Naive thymus-derived CD4-positive, alpha-beta T cell (primary cell): ENCODE measurements at regions not wholly inside any gene's neighbourhood (a gene's known extent, or its start where the extent isn't known, plus 50 kb on each side); places are given as distances from the start of the nearest gene placed in this dataset.
"Not testable (repeated sequence)": the region's sequence is repeated elsewhere in the genome, so short reads cannot be mapped to it uniquely, and the experiment has no call there.

Experiments
- ATAC-seq: fragments of 150-1000 bp; cut with Tn5 transposase; 2 replicates; pipeline ENCODE4 v1.10.0; 2021; ENCODE audit warnings: mild to moderate bottlenecking, moderate library complexity
- CTCF ChIA-PET: fragments of 350-600 bp; sonication (Branson Sonifier 250); formaldehyde crosslinking; loops from one replicate; lab custom pipeline; 2021; ENCODE audit warnings: antibody characterized with exemption; lab: Charles Lee
- POLR2A ChIA-PET: fragments of 350-600 bp; sonication (Branson Sonifier 250); formaldehyde crosslinking; loops from one replicate; lab custom pipeline; 2021; ENCODE audit warnings: antibody characterized with exemption, inconsistent platforms; lab: Charles Lee
- DNase-seq, 9 donors: peaks; one replicate each; pipeline versions ENCODE4 v3.0.0 to v3.0.0-alpha.2; 2020 to 2022; ENCODE audit warnings: mixed read lengths in 1 of 9
- H3K27ac ChIP-seq: one replicate; pipeline ENCODE4 v1.7.0; 2013; ENCODE audit warnings: mild to moderate bottlenecking, low read depth, low read length, moderate library complexity
- H3K27me3 ChIP-seq, 2 donors: one replicate each; pipeline ENCODE4 v1.7.0; 2013; ENCODE audit warnings: low read length in 2 of 2, mild to moderate bottlenecking in 2 of 2, moderate library complexity in 2 of 2; ENCODE audit not compliant: control insufficient read depth in 2 of 2, insufficient read depth in 2 of 2
- H3K36me3 ChIP-seq, 3 experiments: 1 replicate in 2 of 3; 2 replicates in 1 of 3; pipeline ENCODE4 v1.7.0; 2013; ENCODE audit warnings: low read length in 3 of 3, mild to moderate bottlenecking in 3 of 3, moderate library complexity in 1 of 3; ENCODE audit not compliant: insufficient read depth in 3 of 3, control insufficient read depth in 2 of 3
- H3K4me1 ChIP-seq, 2 donors: one replicate each; pipeline ENCODE4 v1.7.0; 2013; ENCODE audit warnings: low read length in 2 of 2, mild to moderate bottlenecking in 2 of 2, moderate library complexity in 1 of 2; ENCODE audit not compliant: control insufficient read depth in 2 of 2, insufficient read depth in 2 of 2
- H3K4me3 ChIP-seq: 2 replicates; pipeline ENCODE4 v1.7.0; 2013; ENCODE audit warnings: mild to moderate bottlenecking, low read length
- H3K9me3 ChIP-seq, 3 experiments: 1 replicate in 2 of 3; 2 replicates in 1 of 3; pipeline ENCODE4 v1.7.0; 2013; ENCODE audit warnings: low read length in 3 of 3; ENCODE audit not compliant: control insufficient read depth in 2 of 3
- H3K27ac Mint-ChIP-seq, 9 donors: one replicate each; pipeline ENCODE4 v1.8.0; 2020 to 2022; ENCODE audit warnings: mixed read lengths in 9 of 9, mild to moderate bottlenecking in 8 of 9, moderate library complexity in 5 of 9, inconsistent platforms in 2 of 9
- H3K27me3 Mint-ChIP-seq, 5 donors: one replicate each; pipeline ENCODE4 v1.8.0; 2021 to 2022; ENCODE audit warnings: mixed read lengths in 5 of 5, mild to moderate bottlenecking in 1 of 5
- H3K36me3 Mint-ChIP-seq, 5 donors: one replicate each; pipeline ENCODE4 v1.8.0; 2020 to 2022; ENCODE audit warnings: mixed read lengths in 5 of 5, mild to moderate bottlenecking in 3 of 5, inconsistent platforms in 1 of 5
- H3K4me1 Mint-ChIP-seq, 7 donors: one replicate each; pipeline ENCODE4 v1.8.0; 2020 to 2022; ENCODE audit warnings: mixed read lengths in 7 of 7, mild to moderate bottlenecking in 3 of 7, inconsistent platforms in 1 of 7
- H3K4me3 Mint-ChIP-seq, 10 donors: one replicate each; pipeline ENCODE4 v1.8.0; 2020 to 2022; ENCODE audit warnings: mild to moderate bottlenecking in 10 of 10, mixed read lengths in 10 of 10, moderate library complexity in 6 of 10, inconsistent platforms in 2 of 10
- H3K9me3 Mint-ChIP-seq, 11 donors: one replicate each; pipeline ENCODE4 v1.8.0; 2020 to 2022; ENCODE audit warnings: mixed read lengths in 11 of 11, mild to moderate bottlenecking in 4 of 11, inconsistent platforms in 1 of 11, moderate library complexity in 1 of 11
- intact Hi-C, 2 donors: fragments of 100-400 bp; cut with micrococcal nuclease; formaldehyde crosslinking; loops; one replicate each; pipeline ENCODE4 v1.15.1; 2023

DNA sequence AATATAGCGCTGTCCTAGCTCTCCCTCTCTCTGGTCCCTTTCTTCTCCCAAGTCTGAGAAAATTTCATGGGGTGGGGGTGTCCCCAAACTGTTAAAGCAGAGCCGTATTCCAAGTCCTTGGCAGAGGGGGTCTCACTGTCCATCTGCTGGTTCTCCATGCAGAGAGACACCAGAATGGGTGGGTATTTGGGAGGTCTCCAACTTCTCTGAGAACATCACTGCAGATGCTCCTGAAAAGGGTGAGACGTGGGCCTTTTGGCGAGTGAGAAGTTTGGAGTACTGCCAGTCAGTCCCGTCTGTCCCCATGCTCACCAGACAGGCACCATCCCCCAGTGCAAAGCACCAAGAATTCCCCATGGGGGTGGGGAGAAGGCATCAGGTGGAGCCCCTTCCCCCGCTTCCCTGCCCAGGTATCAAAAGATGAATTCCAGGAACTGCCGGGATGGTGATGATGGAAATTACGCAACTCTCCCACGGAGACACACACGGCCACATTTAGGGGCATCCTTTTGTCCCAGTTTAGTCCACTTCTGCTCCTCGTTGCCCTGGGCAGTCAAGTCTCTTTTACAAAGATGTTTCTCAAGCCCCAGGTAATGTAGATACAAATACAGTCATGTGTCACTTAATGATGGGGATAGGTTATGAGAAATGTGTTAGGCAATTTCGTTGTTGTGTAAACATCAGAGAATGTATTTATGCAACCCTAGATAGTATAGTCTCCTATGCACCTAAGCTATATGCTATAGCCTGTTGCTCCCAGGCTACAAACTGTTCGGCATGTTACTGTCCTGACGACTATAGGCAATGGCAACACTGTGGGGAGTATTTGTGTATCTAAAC is 73.4 kb upstream of the SRSF6 start:
- H3K27me3 Mint-ChIP-seq = peaks cover 0 to 41% (median 16%) of the 10 kb centered on the region in 5 donors
- peaks cover 0 to 2% (median 0%) of the 10 kb centered on the region in 7 donors for H3K4me1 Mint-ChIP-seq

DNA sequence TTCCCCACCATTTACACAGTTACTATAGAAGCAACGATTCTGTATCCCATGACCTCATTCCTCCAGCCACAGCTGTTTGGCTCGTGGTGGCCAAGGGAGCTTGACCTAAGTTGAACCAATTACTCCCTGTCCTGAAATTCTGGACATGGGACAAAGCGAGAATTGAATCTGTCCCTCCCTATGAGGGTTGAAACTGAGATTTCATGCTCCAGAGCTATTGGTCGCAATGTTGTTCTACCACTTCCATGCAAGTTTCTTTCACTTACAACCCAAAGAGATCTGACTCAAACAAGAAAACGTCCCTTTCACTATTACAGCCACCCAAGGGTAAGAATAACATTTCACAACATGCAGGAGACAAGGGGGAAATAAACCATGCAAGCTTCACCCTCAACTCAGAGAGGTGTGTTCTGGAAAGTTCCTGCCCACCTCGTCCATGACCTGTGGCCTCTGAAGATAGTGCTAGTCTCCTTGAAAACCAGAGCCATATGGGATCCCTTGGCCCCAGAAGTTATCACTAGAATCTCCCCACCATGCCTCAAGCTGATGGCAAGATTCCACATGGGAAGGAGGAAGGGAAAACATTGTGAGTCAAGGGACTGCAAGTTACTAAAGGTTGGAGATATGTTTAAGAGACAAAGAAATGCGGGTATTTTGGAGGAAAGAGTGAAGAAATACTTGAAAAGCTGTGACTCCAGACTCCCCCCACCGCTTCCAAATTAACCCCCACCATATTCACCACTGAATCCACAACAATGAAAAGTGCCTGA is 74.5 kb upstream of the SRSF6 start:
- Histone ChIP-seq H3K9me3 (no peaks in the 10 kb centered on the region), H3K27ac (no peak overlapping the region), H3K36me3 (no peaks in the 10 kb centered on the region), H3K27me3 (no peaks in the 10 kb centered on the region), H3K4me1 (no peaks in the 10 kb centered on the region), H3K4me3 (no peak overlapping the region)
- CTCF ChIA-PET = no interaction called here
- H3K9me3 Mint-ChIP-seq = peaks cover 0 to 2% (median 0%) of the 10 kb centered on the region in 11 donors
- H3K4me1 Mint-ChIP-seq = peaks cover 0 to 2% (median 0%) of the 10 kb centered on the region in 7 donors
- POLR2A ChIA-PET = no interaction called here
- DNase-seq (no peak), ATAC-seq (no peak)
- H3K36me3 Mint-ChIP-seq = no peaks in the 10 kb centered on the region
- no peak overlapping the region for H3K4me3 Mint-ChIP-seq
- H3K27me3 Mint-ChIP-seq = peaks cover 0 to 36% (median 20%) of the 10 kb centered on the region in 5 donors
- intact Hi-C loops = no loop called here
- H3K27ac Mint-ChIP-seq = no peak overlapping the region

More for the DNA sequence above, 73.4 kb upstream of the SRSF6 start:
- CTCF ChIA-PET = no interaction called here
- Histone ChIP-seq H3K4me1 (no peaks in the 10 kb centered on the region), H3K27me3 (no peaks in the 10 kb centered on the region), H3K4me3 (no peak overlapping the region), H3K27ac (no peak overlapping the region), H3K9me3 (no peaks in the 10 kb centered on the region), H3K36me3 (no peaks in the 10 kb centered on the region)
- no peak overlapping the region for H3K27ac Mint-ChIP-seq
- H3K36me3 Mint-ChIP-seq = no peaks in the 10 kb centered on the region
- intact Hi-C loops = no loop called here
- DNase-seq (no peak), ATAC-seq (no peak)
- peaks cover 0 to 2% (median 0%) of the 10 kb centered on the region in 11 donors for H3K9me3 Mint-ChIP-seq
- no peak overlapping the region for H3K4me3 Mint-ChIP-seq
- POLR2A ChIA-PET = no interaction called here

GRCh38 chr20:43382135-43382534 is 75.6 kb upstream of the SRSF6 start:
- not testable (repeated sequence) for H3K27me3 ChIP-seq

DNA sequence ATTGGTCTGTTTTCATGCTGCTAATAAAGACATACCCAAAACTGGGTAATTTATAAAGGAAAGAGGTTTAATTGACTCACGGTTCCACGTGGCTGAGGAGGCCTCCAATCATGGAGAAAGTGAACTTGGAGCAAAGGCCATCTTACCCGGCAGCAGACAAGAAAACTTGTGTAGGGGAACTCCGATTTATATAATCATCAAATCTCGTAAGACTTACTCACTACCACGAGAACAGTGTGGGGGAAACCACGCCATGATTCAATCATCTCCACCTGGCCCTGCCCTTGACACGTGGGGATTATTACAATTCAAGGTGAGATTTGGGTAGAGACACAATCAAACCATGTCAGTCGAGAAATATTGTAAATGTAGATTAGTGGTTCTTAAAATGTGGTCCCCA is 76.2 kb upstream of the SRSF6 start:
- intact Hi-C loops, POLR2A ChIA-PET, H3K36me3 ChIP-seq, ATAC-seq, DNase-seq, CTCF ChIA-PET, H3K27me3 ChIP-seq, H3K9me3 ChIP-seq, H3K27ac Mint-ChIP-seq, H3K4me1 Mint-ChIP-seq, H3K9me3 Mint-ChIP-seq, H3K27ac ChIP-seq, H3K4me3 ChIP-seq, H3K4me1 ChIP-seq, H3K4me3 Mint-ChIP-seq, H3K36me3 Mint-ChIP-seq: not testable (repeated sequence)
- peaks cover 0 to 30% (median 19%) of the 10 kb centered on the region in 5 donors for H3K27me3 Mint-ChIP-seq

More at GRCh38 chr20:43382135-43382534, 75.6 kb upstream of the SRSF6 start:
- H3K4me3 Mint-ChIP-seq, POLR2A ChIA-PET, DNase-seq, H3K9me3 Mint-ChIP-seq, H3K4me3 ChIP-seq, H3K4me1 Mint-ChIP-seq, H3K9me3 ChIP-seq, H3K27ac Mint-ChIP-seq, H3K36me3 Mint-ChIP-seq, intact Hi-C loops, ATAC-seq, H3K27ac ChIP-seq, CTCF ChIA-PET, H3K4me1 ChIP-seq, H3K36me3 ChIP-seq: not testable (repeated sequence)
- H3K27me3 Mint-ChIP-seq = peaks cover 0 to 30% (median 23%) of the 10 kb centered on the region in 5 donors

GRCh38 chr20:43379239-43379917 is 78.3 kb upstream of the SRSF6 start:
- ChIA-PET POLR2A (no interaction called here), CTCF (no interaction called here)
- Mint-ChIP-seq H3K27me3 (peaks cover 8 to 40% (median 33%) of the 10 kb centered on the region in 5 donors), H3K36me3 (no peaks in the 10 kb centered on the region), H3K27ac (no peak overlapping the region), H3K9me3 (no peaks in the 10 kb centered on the region), H3K4me1 (no peaks in the 10 kb centered on the region), H3K4me3 (no peak overlapping the region)
- Histone ChIP-seq H3K27ac (no peak overlapping the region), H3K4me3 (no peak overlapping the region), H3K36me3 (no peaks in the 10 kb centered on the region), H3K9me3 (no peaks in the 10 kb centered on the region), H3K4me1 (no peaks in the 10 kb centered on the region), H3K27me3 (no peaks in the 10 kb centered on the region)
- intact Hi-C loops = no loop called here
- ATAC-seq (no peak), DNase-seq (no peak)

GRCh38 chr20:43376831-43377230 is 80.9 kb upstream of the SRSF6 start:
- Mint-ChIP-seq H3K36me3 (no peaks in the 10 kb centered on the region), H3K9me3 (peaks cover 0 to 2% (median 0%) of the 10 kb centered on the region in 11 donors), H3K27me3 (peaks cover 8 to 34% (median 27%) of the 10 kb centered on the region in 5 donors), H3K4me1 (no peaks in the 10 kb centered on the region), H3K4me3 (no peak overlapping the region), H3K27ac (no peak overlapping the region)
- DNase-seq (no peak), ATAC-seq (no peak)
- CTCF ChIA-PET = no interaction called here
- Histone ChIP-seq H3K27me3 (peaks cover 0 to 3% of the 10 kb centered on the region in 2 donors), H3K4me3 (no peak overlapping the region), H3K36me3 (no peaks in the 10 kb centered on the region), H3K9me3 (no peaks in the 10 kb centered on the region), H3K27ac (no peak overlapping the region), H3K4me1 (no peaks in the 10 kb centered on the region)
- POLR2A ChIA-PET = no interaction called here
- intact Hi-C loops = no loop called here
